ENCODE measurements at regions not wholly inside any gene's neighbourhood (a gene's known extent, or its start where the extent isn't known, plus 50 kb on each side); places are given as distances from the start of the nearest gene placed in this dataset.
"Not testable (repeated sequence)": the region's sequence is repeated elsewhere in the genome, so short reads cannot be mapped to it uniquely, and the experiment has no call there.

- H3K27ac ChIP-seq: no peak overlapping the region
- TF ChIP-seq, protein P1, sequence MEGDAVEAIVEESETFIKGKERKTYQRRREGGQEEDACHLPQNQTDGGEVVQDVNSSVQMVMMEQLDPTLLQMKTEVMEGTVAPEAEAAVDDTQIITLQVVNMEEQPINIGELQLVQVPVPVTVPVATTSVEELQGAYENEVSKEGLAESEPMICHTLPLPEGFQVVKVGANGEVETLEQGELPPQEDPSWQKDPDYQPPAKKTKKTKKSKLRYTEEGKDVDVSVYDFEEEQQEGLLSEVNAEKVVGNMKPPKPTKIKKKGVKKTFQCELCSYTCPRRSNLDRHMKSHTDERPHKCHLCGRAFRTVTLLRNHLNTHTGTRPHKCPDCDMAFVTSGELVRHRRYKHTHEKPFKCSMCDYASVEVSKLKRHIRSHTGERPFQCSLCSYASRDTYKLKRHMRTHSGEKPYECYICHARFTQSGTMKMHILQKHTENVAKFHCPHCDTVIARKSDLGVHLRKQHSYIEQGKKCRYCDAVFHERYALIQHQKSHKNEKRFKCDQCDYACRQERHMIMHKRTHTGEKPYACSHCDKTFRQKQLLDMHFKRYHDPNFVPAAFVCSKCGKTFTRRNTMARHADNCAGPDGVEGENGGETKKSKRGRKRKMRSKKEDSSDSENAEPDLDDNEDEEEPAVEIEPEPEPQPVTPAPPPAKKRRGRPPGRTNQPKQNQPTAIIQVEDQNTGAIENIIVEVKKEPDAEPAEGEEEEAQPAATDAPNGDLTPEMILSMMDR (conservative IDR thresholded peaks at IDR 0.05): no peak
- no peak for TF ChIP-seq ZFX (IDR thresholded peaks at IDR 0.05)
Measured at GRCh38 chr2:18976168-18976961, 382.1 kb downstream of the OSR1 start.

- no peak overlapping the region for H3K27ac ChIP-seq
- TF ChIP-seq ZFX (IDR thresholded peaks at IDR 0.05): no peak
- TF ChIP-seq, protein P1 (conservative IDR thresholded peaks at IDR 0.05): no peak
Measured at GRCh38 chr2:18975506-18976167, 382.8 kb downstream of the OSR1 start.

- no peak for TF ChIP-seq ZFX (IDR thresholded peaks at IDR 0.05)
- TF ChIP-seq, protein P1 (conservative IDR thresholded peaks at IDR 0.05): no peak
- no peak overlapping the region for H3K27ac ChIP-seq
Measured at GRCh38 chr2:18971628-18972027, 382.3 kb upstream of the NT5C1B start.

GRCh38 chr2:18971069-18971378, 381.7 kb upstream of the NT5C1B start:
- TF ChIP-seq, protein P1 (conservative IDR thresholded peaks at IDR 0.05): no peak
- no peak for TF ChIP-seq ZFX (IDR thresholded peaks at IDR 0.05)
- H3K27ac ChIP-seq: no peak overlapping the region

- H3K27ac ChIP-seq: no peak overlapping the region
- TF ChIP-seq ZFX (IDR thresholded peaks at IDR 0.05): no peak
- TF ChIP-seq, protein P1 (conservative IDR thresholded peaks at IDR 0.05): no peak
Measured at GRCh38 chr2:18966131-18966530, 376.8 kb upstream of the NT5C1B start.

GRCh38 chr2:18963739-18964256, 374.4 kb upstream of the NT5C1B start:
- H3K27ac ChIP-seq: not testable (repeated sequence)

- no peak overlapping the region for H3K27ac ChIP-seq
- no peak for TF ChIP-seq ZFX (IDR thresholded peaks at IDR 0.05)
- TF ChIP-seq, protein P1 (conservative IDR thresholded peaks at IDR 0.05): no peak
Measured at GRCh38 chr2:18961991-18962421, 372.6 kb upstream of the NT5C1B start.
